T-helper 17 cell (primary cell): ENCODE measurements at regions not wholly inside any gene's neighbourhood (a gene's known extent, or its start where the extent isn't known, plus 50 kb on each side); places are given as distances from the start of the nearest gene placed in this dataset.
"Not testable (repeated sequence)": the region's sequence is repeated elsewhere in the genome, so short reads cannot be mapped to it uniquely, and the experiment has no call there.

ENCODE experiments used
- ATAC-seq: fragments of 150-1000 bp; cut with Tn5 transposase; 2 replicates; pipeline ENCODE4 v1.10.0; 2021; ENCODE audit warnings: mild to moderate bottlenecking, moderate library complexity
- DNase-seq, 3 donors: peaks; one replicate each; pipeline versions ENCODE4 v3.0.0 to v3.0.0-alpha.2; 2020 to 2021
- H3K9me3 ChIP-seq: one replicate; pipeline ENCODE4 v1.7.0; 2013; ENCODE audit warnings: low read length, mild to moderate bottlenecking; ENCODE audit not compliant: control insufficient read depth, poor library complexity, severe bottlenecking
- H3K27ac Mint-ChIP-seq: one replicate; pipeline ENCODE4 v1.8.0; 2022; ENCODE audit warnings: mild to moderate bottlenecking, moderate library complexity, mixed read lengths
- H3K27me3 Mint-ChIP-seq: one replicate; pipeline ENCODE4 v1.8.0; 2022; ENCODE audit warnings: mixed read lengths
- H3K36me3 Mint-ChIP-seq: one replicate; pipeline ENCODE4 v1.8.0; 2022; ENCODE audit warnings: low read depth, mixed read lengths
- H3K4me1 Mint-ChIP-seq: one replicate; pipeline ENCODE4 v1.8.0; 2022; ENCODE audit warnings: mild to moderate bottlenecking, mixed read lengths
- H3K4me3 Mint-ChIP-seq: one replicate; pipeline ENCODE4 v1.8.0; 2022; ENCODE audit warnings: mild to moderate bottlenecking, moderate library complexity, mixed read lengths

GRCh38 chr7:68899156-68899555 lies 699.1 kb upstream of the AUTS2 start:
- DNase-seq, H3K36me3 Mint-ChIP-seq, H3K4me3 Mint-ChIP-seq, H3K9me3 ChIP-seq, ATAC-seq, H3K4me1 Mint-ChIP-seq, H3K27me3 Mint-ChIP-seq, H3K27ac Mint-ChIP-seq: not testable (repeated sequence)

DNA sequence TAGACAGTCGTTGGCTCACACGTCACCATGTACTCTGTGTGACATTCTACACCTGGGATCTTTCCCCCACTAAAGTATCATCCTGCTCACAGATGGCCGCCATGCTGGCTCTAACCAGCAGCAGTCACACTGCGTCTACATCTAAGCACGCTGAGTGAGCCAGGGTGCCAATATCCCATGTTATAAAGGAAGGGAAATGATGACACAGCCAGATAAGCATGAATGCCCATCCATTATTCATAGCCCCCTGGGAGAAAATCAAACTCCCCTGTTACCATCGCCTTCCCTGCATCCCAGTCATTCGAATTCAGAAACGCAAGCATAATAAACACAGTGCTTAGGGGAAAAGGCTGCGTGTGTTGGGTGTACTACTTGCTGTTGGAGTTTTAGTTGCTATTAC lies 698.2 kb upstream of the AUTS2 start:
- no peak overlapping the region for H3K27ac Mint-ChIP-seq
- H3K27me3 Mint-ChIP-seq, result no peaks in the 10 kb centered on the region
- DNase-seq (no peak), ATAC-seq (no peak)
- H3K4me1 Mint-ChIP-seq, result no peaks in the 10 kb centered on the region
- no peak overlapping the region for H3K4me3 Mint-ChIP-seq
- no peaks in the 10 kb centered on the region for H3K9me3 ChIP-seq
- no peaks in the 10 kb centered on the region for H3K36me3 Mint-ChIP-seq

DNA sequence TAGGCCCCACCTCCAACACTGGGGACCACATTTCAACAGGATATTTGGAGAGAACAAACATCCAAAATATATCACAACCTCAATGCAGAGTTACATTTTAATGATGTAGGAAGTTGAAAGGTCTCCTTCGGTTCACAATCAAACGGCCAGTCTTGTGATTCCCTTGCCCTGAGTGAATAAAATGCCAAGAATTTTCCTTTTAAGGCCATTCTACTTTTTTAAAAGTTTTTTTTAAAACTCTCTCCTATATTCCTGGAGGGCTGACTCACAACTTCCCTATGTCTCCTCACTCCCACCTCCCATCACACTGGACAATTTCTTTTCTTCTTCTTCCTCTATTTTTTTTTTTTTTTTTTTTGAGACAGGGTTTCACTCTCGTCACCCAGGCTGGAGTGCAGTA lies 693.6 kb upstream of the AUTS2 start:
- Mint-ChIP-seq H3K4me3 (no peak overlapping the region), H3K27me3 (no peaks in the 10 kb centered on the region), H3K36me3 (no peaks in the 10 kb centered on the region), H3K27ac (no peak overlapping the region), H3K4me1 (no peaks in the 10 kb centered on the region)
- DNase-seq (no peak), ATAC-seq (no peak)
- no peaks in the 10 kb centered on the region for H3K9me3 ChIP-seq

GRCh38 chr7:68911754-68912153 lies 686.5 kb upstream of the AUTS2 start:
- ATAC-seq (no peak), DNase-seq (no peak)
- no peaks in the 10 kb centered on the region for H3K27me3 Mint-ChIP-seq
- no peak overlapping the region for H3K27ac Mint-ChIP-seq
- no peaks in the 10 kb centered on the region for H3K36me3 Mint-ChIP-seq
- H3K9me3 ChIP-seq, result no peaks in the 10 kb centered on the region
- no peak overlapping the region for H3K4me3 Mint-ChIP-seq
- no peaks in the 10 kb centered on the region for H3K4me1 Mint-ChIP-seq

DNA sequence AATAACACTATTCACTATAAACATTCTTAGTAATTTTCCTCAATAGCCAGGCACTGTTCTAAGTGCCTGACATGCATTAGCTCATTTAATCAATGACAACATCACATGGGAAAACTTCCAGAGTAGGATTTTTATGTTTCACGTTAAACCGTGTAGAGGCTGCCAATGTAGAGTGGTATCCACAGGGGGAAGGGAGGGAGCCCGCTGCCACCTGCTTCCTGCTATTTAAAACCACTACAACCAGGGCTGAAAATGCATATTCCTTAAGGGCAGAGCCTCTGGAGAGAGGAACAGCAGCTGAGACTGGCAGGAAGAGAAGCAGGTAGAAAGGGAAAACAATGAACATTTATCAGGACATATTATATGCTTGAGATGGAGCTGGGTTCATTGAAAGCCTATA lies 684.3 kb upstream of the AUTS2 start:
- Mint-ChIP-seq H3K36me3 (no peaks in the 10 kb centered on the region), H3K4me1 (no peaks in the 10 kb centered on the region), H3K4me3 (no peak overlapping the region), H3K27ac (no peak overlapping the region), H3K27me3 (no peaks in the 10 kb centered on the region)
- no peak for DNase-seq
- H3K9me3 ChIP-seq, result peaks cover 2% of the 10 kb centered on the region
- ATAC-seq, result no peak

- H3K27ac Mint-ChIP-seq, result no peak overlapping the region
- no peak overlapping the region for H3K4me3 Mint-ChIP-seq
- no peaks in the 10 kb centered on the region for H3K27me3 Mint-ChIP-seq
- ATAC-seq (no peak), DNase-seq (no peak)
- H3K9me3 ChIP-seq, result peaks cover 2% of the 10 kb centered on the region
- H3K36me3 Mint-ChIP-seq, result no peaks in the 10 kb centered on the region
- no peaks in the 10 kb centered on the region for H3K4me1 Mint-ChIP-seq
These were observed 681.1 kb upstream of the AUTS2 start for GRCh38 chr7:68917041-68917651.

GRCh38 chr7:68918621-68919020 lies 679.7 kb upstream of the AUTS2 start:
- Mint-ChIP-seq H3K36me3 (no peaks in the 10 kb centered on the region), H3K4me3 (no peak overlapping the region), H3K27me3 (no peaks in the 10 kb centered on the region), H3K27ac (no peak overlapping the region), H3K4me1 (no peaks in the 10 kb centered on the region)
- DNase-seq, result no peak
- peaks cover 6% of the 10 kb centered on the region for H3K9me3 ChIP-seq
- ATAC-seq, result no peak

DNA sequence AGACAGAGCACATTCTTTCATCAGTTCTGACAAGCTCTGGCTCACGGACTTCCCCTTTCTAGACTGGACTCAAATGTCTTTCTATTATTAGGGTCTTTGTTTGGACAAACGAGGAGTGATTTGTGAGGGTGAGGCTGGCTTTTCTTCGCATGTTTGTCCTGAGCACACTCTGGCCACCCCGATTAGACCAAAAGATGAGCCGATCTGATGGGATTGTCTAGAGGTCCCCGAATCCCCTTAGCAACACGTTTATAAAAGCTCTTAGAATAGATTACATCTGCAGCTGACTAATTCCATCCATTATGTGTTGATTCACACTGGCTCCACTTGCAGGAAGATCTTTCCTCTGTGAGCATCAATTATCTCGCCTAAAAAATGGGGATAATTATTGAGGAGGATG lies 675.4 kb upstream of the AUTS2 start:
- no peak overlapping the region for H3K27ac Mint-ChIP-seq
- H3K36me3 Mint-ChIP-seq, result no peaks in the 10 kb centered on the region
- no peaks in the 10 kb centered on the region for H3K27me3 Mint-ChIP-seq
- peaks cover 3% of the 10 kb centered on the region for H3K9me3 ChIP-seq
- DNase-seq (no peak), ATAC-seq (no peak)
- H3K4me3 Mint-ChIP-seq, result no peak overlapping the region
- no peaks in the 10 kb centered on the region for H3K4me1 Mint-ChIP-seq

- H3K9me3 ChIP-seq, result peaks cover 3% of the 10 kb centered on the region
- Mint-ChIP-seq H3K27me3 (no peaks in the 10 kb centered on the region), H3K4me3 (no peak overlapping the region), H3K27ac (no peak overlapping the region), H3K4me1 (no peaks in the 10 kb centered on the region), H3K36me3 (no peaks in the 10 kb centered on the region)
- DNase-seq (no peak), ATAC-seq (no peak)
These were observed 673.0 kb upstream of the AUTS2 start for GRCh38 chr7:68925241-68925640.

- DNase-seq, result no peak
These were observed 668.5 kb upstream of the AUTS2 start for GRCh38 chr7:68929781-68930261.

GRCh38 chr7:68936471-68937035 lies 661.7 kb upstream of the AUTS2 start:
- Mint-ChIP-seq H3K36me3 (no peaks in the 10 kb centered on the region), H3K4me3 (no peak overlapping the region), H3K27me3 (no peaks in the 10 kb centered on the region), H3K4me1 (no peaks in the 10 kb centered on the region), H3K27ac (no peak overlapping the region)
- ATAC-seq (no peak), DNase-seq (no peak)
- H3K9me3 ChIP-seq, result no peaks in the 10 kb centered on the region

More at GRCh38 chr7:68929781-68930261, 668.5 kb upstream of the AUTS2 start:
- Mint-ChIP-seq H3K36me3 (no peaks in the 10 kb centered on the region), H3K4me1 (no peaks in the 10 kb centered on the region), H3K27me3 (no peaks in the 10 kb centered on the region), H3K27ac (no peak overlapping the region), H3K4me3 (no peak overlapping the region)
- no peaks in the 10 kb centered on the region for H3K9me3 ChIP-seq
- no peak for ATAC-seq

DNA sequence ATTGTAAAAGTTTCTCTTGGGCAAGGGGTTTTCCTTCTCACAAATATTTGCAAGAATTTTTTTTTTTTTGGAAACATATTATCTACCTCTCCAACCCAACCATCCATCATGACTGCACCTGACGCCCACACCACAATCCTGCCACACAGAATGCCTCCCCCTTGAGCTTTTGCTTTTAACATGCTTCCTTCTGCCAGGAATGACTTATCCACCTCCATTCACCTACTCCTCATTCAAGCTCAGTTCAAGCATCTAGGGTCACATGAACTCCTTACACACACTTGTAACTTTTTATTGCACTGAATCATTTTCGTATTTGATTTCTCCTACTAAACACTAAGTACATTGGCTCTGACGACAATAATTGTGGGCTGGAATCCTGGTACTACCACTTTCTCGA lies 660.1 kb upstream of the AUTS2 start:
- H3K9me3 ChIP-seq, result no peaks in the 10 kb centered on the region
- H3K36me3 Mint-ChIP-seq, result no peaks in the 10 kb centered on the region
- no peak for DNase-seq
- no peak for ATAC-seq
- H3K4me1 Mint-ChIP-seq, result no peaks in the 10 kb centered on the region
- H3K27me3 Mint-ChIP-seq, result no peaks in the 10 kb centered on the region
- H3K4me3 Mint-ChIP-seq, result no peak overlapping the region
- H3K27ac Mint-ChIP-seq, result no peak overlapping the region

DNA sequence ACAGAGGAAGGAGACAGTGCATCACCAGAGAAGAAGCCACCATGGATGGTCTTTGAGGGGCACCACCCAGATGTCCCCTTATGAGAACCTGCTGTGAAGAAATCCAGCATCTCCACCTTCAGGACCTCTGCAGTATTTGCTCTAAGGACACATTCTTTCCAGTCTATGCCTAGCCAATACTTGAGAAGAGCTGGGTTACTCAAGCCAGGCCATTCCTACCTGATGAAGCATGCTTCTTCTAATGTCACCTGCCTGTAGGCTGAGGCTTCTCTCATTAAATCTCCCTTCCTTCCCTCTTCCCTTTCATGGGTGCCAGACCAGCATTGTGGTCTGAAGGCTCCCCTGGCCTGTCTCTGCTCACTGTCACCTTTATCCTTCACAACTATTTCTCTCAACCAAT lies 654.5 kb upstream of the AUTS2 start:
- Mint-ChIP-seq H3K4me3 (peak overlapping the region; percentile 8), H3K36me3 (no peaks in the 10 kb centered on the region), H3K27ac (no peak overlapping the region), H3K4me1 (no peaks in the 10 kb centered on the region), H3K27me3 (no peaks in the 10 kb centered on the region)
- H3K9me3 ChIP-seq, result no peaks in the 10 kb centered on the region
- DNase-seq, result no peak
- ATAC-seq, result no peak

GRCh38 chr7:68955656-68956055 lies 642.6 kb upstream of the AUTS2 start:
- Mint-ChIP-seq H3K4me1 (no peaks in the 10 kb centered on the region), H3K27ac (no peak overlapping the region), H3K27me3 (no peaks in the 10 kb centered on the region), H3K4me3 (no peak overlapping the region), H3K36me3 (no peaks in the 10 kb centered on the region)
- ATAC-seq (no peak), DNase-seq (no peak)
- no peaks in the 10 kb centered on the region for H3K9me3 ChIP-seq
